Activated CD4-positive, alpha-beta T cell treated with anti-CD3 and anti-CD28 coated beads, Interleukin-2, amount 10 ng/mL, durations not matched to agents 7 days and 5 days (primary cell): ENCODE measurements at regions not wholly inside any gene's neighbourhood (a gene's known extent, or its start where the extent isn't known, plus 50 kb on each side); places are given as distances from the start of the nearest gene placed in this dataset.

Experiments
- CTCF ChIA-PET: fragments of 350-600 bp; sonication (Branson Sonifier 250); formaldehyde crosslinking; loops from one replicate; lab custom pipeline; 2021; ENCODE audit warnings: antibody characterized with exemption; lab: Charles Lee
- POLR2A ChIA-PET: fragments of 350-600 bp; sonication (Branson Sonifier 250); formaldehyde crosslinking; loops from one replicate; lab custom pipeline; 2021; ENCODE audit warnings: antibody characterized with exemption; lab: Charles Lee
- DNase-seq: peaks from one replicate; pipeline ENCODE4 v3.0.0-alpha.2; 2020
- H3K27ac Mint-ChIP-seq: one replicate; pipeline ENCODE4 v1.8.0; 2021; ENCODE audit warnings: mild to moderate bottlenecking, moderate library complexity, mixed read lengths
- H3K27me3 Mint-ChIP-seq: one replicate; pipeline ENCODE4 v1.8.0; 2021; ENCODE audit warnings: mixed read lengths
- H3K36me3 Mint-ChIP-seq: one replicate; pipeline ENCODE4 v1.8.0; 2021; ENCODE audit warnings: low read depth, mixed read lengths
- H3K4me1 Mint-ChIP-seq: one replicate; pipeline ENCODE4 v1.8.0; 2021; ENCODE audit warnings: mixed read lengths
- H3K4me3 Mint-ChIP-seq: one replicate; pipeline ENCODE4 v1.8.0; 2021; ENCODE audit warnings: mild to moderate bottlenecking, moderate library complexity, mixed read lengths
- H3K9me3 Mint-ChIP-seq: one replicate; pipeline ENCODE4 v1.8.0; 2021; ENCODE audit warnings: mixed read lengths

DNA sequence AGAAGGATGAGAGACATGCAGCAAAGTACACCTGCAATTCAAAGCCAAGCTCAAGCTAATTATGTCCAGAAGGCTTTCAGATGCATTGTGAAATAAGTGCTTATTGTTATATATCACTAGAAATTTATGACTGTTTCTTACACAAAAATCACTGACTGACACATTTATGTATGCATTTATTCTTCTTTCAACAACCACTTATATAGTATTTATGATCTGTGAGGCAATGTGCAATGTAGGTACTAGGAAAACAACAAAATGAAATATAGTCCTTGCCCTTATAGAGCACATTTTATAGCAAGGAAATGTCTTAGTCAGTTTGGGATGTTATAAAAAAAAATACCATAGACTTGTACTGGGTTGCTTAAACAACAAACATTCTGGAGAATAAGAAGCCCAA lies 167.6 kb downstream of the YIPF5 start:
- POLR2A ChIA-PET, result no interaction called here
- Mint-ChIP-seq H3K36me3 (no peaks in the 10 kb centered on the region), H3K4me3 (no peak overlapping the region), H3K4me1 (no peaks in the 10 kb centered on the region), H3K27me3 (peaks cover 2% of the 10 kb centered on the region), H3K27ac (no peak overlapping the region), H3K9me3 (no peaks in the 10 kb centered on the region)
- CTCF ChIA-PET, result no interaction called here
- DNase-seq, result no peak

DNA sequence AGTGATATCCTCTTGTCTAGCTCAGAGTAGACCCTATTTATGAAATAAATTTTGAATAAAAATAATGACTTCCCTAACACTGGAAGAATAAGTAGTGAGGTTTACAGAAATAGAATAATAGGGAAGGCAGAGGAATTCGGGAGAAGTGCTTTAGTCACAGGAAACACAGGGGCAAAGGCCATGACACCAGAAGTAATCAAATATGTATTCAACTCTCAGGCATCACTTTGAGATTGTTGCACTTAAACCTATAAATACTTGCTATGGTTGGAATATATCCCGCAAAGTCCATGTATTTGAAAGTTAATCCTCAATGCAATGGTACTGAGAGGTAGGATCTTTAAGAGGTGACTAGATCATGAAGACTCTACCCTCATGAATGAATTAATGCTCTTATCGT lies 166.8 kb downstream of the YIPF5 start:
- ChIA-PET POLR2A (no interaction called here), CTCF (no interaction called here)
- Mint-ChIP-seq H3K4me3 (no peak overlapping the region), H3K9me3 (no peaks in the 10 kb centered on the region), H3K36me3 (no peaks in the 10 kb centered on the region), H3K4me1 (no peaks in the 10 kb centered on the region), H3K27me3 (peaks cover 2% of the 10 kb centered on the region), H3K27ac (no peak overlapping the region)
- DNase-seq, result no peak

DNA sequence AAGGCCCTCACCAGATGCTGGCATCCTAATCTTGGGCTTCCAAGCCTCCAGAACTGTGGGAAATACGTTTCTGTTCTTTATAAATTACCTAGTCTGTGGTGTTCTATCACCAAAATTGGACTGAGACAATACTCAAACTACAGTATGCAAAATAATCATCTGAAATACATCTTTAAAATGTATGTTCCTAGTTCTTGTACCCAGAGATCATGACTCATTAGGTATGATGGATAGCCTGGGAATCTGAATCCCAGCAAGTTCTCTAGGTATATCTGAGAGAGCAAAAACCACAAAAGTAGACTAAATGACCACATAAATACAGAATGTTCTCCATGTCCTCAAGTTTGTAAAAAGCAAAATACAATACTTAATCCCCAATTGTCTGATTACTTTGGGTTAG lies 166.3 kb downstream of the YIPF5 start:
- Mint-ChIP-seq H3K27ac (no peak overlapping the region), H3K4me1 (no peaks in the 10 kb centered on the region), H3K27me3 (peaks cover 2% of the 10 kb centered on the region), H3K36me3 (no peaks in the 10 kb centered on the region), H3K4me3 (no peak overlapping the region), H3K9me3 (no peaks in the 10 kb centered on the region)
- ChIA-PET CTCF (no interaction called here), POLR2A (no interaction called here)
- DNase-seq, result no peak

DNA sequence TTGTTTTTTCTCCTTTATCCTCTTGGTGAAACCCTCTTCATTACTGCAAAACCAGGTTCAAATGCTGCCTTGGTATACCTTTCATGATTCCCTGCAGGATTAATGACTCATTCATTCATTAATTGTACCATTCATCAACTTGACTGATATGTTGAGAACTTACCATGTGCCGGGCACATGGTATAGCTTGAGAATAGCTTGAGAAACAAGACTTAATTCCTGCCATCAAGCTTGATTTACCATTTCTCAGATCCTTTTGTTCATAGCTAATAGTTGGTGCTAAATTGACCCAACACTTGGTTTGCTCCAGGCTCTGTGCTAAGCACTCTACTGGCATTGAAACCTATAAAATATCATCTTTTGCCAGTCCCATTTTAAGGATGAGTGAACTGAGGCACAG lies 165.7 kb downstream of the YIPF5 start:
- H3K4me3 Mint-ChIP-seq, result no peak overlapping the region
- H3K27me3 Mint-ChIP-seq, result peaks cover 2% of the 10 kb centered on the region
- H3K4me1 Mint-ChIP-seq, result no peaks in the 10 kb centered on the region
- DNase-seq, result no peak
- H3K27ac Mint-ChIP-seq, result no peak overlapping the region
- POLR2A ChIA-PET, result no interaction called here
- CTCF ChIA-PET, result interaction anchor here (1.1 kb wide), 1 partner anchor 21 kb away, joined by 3 read pairs; no protein-coding TSS in a partner anchor
- no peaks in the 10 kb centered on the region for H3K36me3 Mint-ChIP-seq
- no peaks in the 10 kb centered on the region for H3K9me3 Mint-ChIP-seq

DNA sequence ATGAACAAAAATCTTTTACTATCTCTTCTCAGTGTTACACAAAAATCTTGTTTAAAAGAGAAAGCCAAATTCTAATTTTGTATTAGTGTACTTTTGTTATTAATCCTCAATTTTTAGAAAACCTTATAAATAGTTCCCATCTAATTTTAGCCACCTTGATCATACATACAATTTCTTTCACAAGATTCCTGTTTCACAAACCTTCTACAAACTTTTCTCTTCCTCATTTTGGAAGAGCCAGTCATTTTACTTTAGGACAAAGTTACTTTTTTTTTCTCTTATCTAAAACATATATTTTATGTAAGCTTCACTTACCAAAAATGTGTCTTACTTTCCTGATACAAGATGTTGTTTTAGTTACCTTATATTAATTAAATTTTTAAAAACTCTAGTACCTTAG lies 161.3 kb downstream of the YIPF5 start:
- Mint-ChIP-seq H3K27ac (no peak overlapping the region), H3K4me3 (no peak overlapping the region), H3K4me1 (no peaks in the 10 kb centered on the region), H3K27me3 (peaks cover 3% of the 10 kb centered on the region), H3K36me3 (no peaks in the 10 kb centered on the region), H3K9me3 (peaks cover 11% of the 10 kb centered on the region)
- ChIA-PET POLR2A (no interaction called here), CTCF (no interaction called here)
- no peak for DNase-seq

DNA sequence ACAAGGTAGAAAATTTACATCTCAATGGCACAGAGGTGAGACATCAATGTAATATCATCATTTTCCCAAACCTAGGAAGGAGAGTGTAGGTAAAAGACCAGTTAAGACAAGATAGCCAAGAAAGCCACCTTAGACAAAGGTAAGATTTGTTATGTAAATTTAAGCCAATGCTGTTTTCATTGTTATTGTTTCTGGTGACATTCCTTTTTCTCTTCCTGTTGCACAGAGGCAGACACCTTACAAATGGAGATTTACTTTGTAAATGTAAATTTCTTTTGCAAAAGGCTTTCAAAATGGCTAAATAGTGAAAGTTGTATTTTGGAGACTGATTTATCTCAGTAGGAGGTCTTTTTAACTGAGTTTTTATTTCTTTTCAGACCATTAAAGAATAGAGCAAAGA lies 159.1 kb downstream of the YIPF5 start:
- peaks cover 2% of the 10 kb centered on the region for H3K27me3 Mint-ChIP-seq
- ChIA-PET CTCF (no interaction called here), POLR2A (no interaction called here)
- H3K4me1 Mint-ChIP-seq, result no peaks in the 10 kb centered on the region
- no peak overlapping the region for H3K4me3 Mint-ChIP-seq
- no peaks in the 10 kb centered on the region for H3K36me3 Mint-ChIP-seq
- no peak for DNase-seq
- H3K27ac Mint-ChIP-seq, result no peak overlapping the region
- H3K9me3 Mint-ChIP-seq, result peaks cover 13% of the 10 kb centered on the region

DNA sequence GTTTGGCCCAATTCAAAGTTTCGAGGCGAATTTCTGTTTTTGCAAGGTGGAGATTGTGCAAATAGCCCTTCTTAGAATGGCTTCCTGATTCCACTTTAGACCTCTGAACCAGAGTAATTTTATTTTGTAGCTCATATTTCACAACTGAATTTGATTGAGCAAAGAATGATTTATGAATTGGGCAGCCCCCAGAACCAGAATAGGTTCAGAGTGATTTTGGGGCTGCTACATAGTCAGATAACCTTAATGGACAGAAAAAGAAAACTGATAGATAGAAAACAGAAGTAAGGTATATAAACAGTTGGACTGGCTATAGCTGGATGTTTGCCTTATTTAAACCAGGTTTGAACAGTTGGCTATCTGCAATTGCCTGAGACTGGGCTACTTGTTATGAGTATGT lies 156.6 kb downstream of the YIPF5 start:
- H3K27ac Mint-ChIP-seq, result no peak overlapping the region
- no peak for DNase-seq
- H3K4me3 Mint-ChIP-seq, result no peak overlapping the region
- H3K36me3 Mint-ChIP-seq, result no peaks in the 10 kb centered on the region
- H3K4me1 Mint-ChIP-seq, result no peaks in the 10 kb centered on the region
- peaks cover 13% of the 10 kb centered on the region for H3K9me3 Mint-ChIP-seq
- H3K27me3 Mint-ChIP-seq, result peaks cover 5% of the 10 kb centered on the region
- ChIA-PET POLR2A (no interaction called here), CTCF (interaction anchor here (1.6 kb wide), 1 partner anchor 46 kb away, joined by 3 read pairs; no protein-coding TSS in a partner anchor)

DNA sequence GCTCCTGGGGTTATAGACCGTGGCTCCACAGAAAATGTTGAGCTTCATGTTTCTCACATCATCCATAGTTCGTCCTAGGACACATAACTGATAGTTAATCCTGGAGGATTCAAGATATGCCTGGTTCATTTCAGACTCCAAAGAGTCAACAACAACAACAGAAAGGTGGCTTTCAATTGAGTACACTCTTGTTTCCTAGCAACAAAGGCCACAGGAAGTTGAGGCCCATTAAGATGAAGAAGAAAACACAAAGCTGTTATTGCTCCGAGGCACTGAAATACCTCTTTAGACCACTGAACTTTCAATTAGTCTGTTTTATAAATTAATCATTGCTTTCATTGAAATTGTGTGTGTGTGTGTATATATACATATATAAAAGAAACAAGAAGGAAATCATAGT lies 154.5 kb downstream of the YIPF5 start:
- ChIA-PET CTCF (no interaction called here), POLR2A (no interaction called here)
- Mint-ChIP-seq H3K4me1 (no peaks in the 10 kb centered on the region), H3K36me3 (no peaks in the 10 kb centered on the region), H3K27ac (no peak overlapping the region), H3K4me3 (no peak overlapping the region), H3K9me3 (peaks cover 8% of the 10 kb centered on the region), H3K27me3 (peaks cover 3% of the 10 kb centered on the region)
- DNase-seq, result no peak

DNA sequence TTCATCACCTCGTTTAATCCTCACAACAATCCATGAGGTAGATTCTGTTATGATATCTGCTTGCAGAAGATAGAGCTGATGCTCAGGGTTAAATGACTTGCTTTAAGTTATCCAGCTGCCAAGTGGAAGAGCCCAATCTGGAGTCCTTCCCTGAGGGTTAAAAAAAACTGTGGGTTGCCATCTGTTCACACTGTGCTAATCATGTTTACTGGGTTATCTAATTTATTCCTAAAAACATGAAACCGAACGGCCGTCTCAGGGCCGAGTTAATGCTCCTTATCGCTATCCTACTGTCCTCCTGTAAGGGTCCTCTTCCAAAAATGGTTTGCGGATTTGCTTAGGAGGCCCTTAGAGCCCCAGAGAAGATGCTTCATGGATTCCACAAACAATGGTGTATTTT lies 153.3 kb downstream of the YIPF5 start:
- Mint-ChIP-seq H3K4me1 (no peaks in the 10 kb centered on the region), H3K9me3 (peaks cover 7% of the 10 kb centered on the region), H3K27me3 (peaks cover 3% of the 10 kb centered on the region), H3K4me3 (no peak overlapping the region), H3K36me3 (no peaks in the 10 kb centered on the region), H3K27ac (no peak overlapping the region)
- no peak for DNase-seq
- ChIA-PET POLR2A (no interaction called here), CTCF (no interaction called here)

DNA sequence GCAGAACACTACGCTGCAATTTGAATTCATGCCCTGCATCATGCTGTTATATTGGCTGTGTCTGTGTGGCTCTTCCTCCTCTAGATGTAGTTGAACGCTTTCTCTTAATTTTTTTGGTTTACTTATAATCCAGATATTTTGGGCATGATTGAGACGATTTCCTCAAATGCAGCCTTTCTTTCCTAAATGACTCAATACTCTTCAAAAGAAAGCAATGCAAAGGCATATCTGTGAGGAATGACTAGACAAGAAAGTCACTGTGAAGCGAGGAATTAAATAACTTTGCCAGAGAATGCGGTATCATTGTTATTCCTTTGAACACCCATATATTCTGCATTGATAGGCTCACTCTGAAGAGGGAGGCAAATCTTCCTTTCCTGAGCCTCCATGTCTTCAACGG lies 152.8 kb downstream of the YIPF5 start:
- Mint-ChIP-seq H3K36me3 (no peaks in the 10 kb centered on the region), H3K4me3 (no peak overlapping the region), H3K27me3 (peaks cover 3% of the 10 kb centered on the region), H3K4me1 (no peaks in the 10 kb centered on the region), H3K9me3 (peaks cover 7% of the 10 kb centered on the region), H3K27ac (no peak overlapping the region)
- no peak for DNase-seq
- ChIA-PET CTCF (no interaction called here), POLR2A (no interaction called here)

DNA sequence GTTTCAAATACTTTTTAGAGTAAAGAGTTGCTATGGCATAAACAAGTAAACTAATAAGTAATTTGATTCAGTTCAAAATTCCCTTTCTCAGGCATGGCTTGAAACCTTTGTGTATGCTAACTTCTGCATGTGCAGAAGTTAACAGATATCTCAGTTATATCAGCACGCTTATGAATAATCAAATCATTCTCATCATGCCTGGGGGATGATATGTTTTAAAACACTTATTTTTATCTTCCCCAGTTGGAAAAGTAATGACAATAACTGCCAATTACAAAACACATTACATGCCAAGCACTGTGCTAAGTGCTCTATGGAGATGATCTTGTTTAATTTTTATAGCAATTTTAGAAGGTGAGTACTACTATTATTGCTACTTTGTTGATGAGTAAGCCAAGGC lies 146.4 kb downstream of the YIPF5 start:
- no peaks in the 10 kb centered on the region for H3K4me1 Mint-ChIP-seq
- peaks cover 4% of the 10 kb centered on the region for H3K9me3 Mint-ChIP-seq
- POLR2A ChIA-PET, result no interaction called here
- H3K4me3 Mint-ChIP-seq, result no peak overlapping the region
- CTCF ChIA-PET, result no interaction called here
- DNase-seq, result no peak
- H3K27ac Mint-ChIP-seq, result no peak overlapping the region
- no peaks in the 10 kb centered on the region for H3K27me3 Mint-ChIP-seq
- H3K36me3 Mint-ChIP-seq, result no peaks in the 10 kb centered on the region

DNA sequence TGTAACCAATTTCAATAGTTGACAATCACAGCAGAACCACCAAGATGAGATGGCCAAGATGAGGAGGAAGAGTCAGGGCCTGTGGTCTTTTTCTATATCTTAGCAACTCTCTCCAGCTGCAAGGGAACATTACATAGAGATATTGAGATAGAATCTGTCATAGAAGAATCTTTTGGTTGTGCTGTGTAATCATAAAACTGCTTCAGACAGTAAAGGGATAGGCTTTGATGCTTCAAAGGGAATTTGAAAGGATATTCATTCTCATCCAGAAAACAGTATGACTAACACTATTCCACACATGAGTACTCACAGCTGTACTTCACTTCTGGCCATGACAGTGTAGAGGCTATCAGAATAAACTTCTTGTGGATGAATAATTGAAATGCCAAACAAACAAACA lies 145.9 kb downstream of the YIPF5 start:
- no peak for DNase-seq
- Mint-ChIP-seq H3K4me3 (no peak overlapping the region), H3K9me3 (peaks cover 4% of the 10 kb centered on the region), H3K4me1 (no peaks in the 10 kb centered on the region), H3K27me3 (no peaks in the 10 kb centered on the region), H3K36me3 (no peaks in the 10 kb centered on the region), H3K27ac (no peak overlapping the region)
- CTCF ChIA-PET, result no interaction called here
- POLR2A ChIA-PET, result no interaction called here

DNA sequence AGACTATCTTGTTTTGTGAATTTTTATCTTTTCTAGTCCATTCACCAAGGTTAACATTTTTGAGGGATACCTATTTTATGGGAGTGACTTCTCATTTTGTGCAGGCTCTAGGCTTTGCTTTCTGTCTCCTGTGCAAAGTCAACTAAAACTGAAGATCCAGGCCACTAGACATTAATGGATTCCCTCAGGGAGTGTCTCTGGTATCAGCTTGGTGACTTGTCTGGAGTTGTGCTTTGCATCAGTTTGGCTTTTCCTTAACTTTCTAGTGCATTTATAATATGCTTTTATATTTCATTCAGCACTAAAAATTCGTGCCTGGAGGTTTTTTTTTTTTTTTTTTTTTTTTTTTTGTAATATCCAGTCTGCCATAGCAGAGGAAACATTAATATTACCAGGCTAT lies 144.2 kb downstream of the YIPF5 start:
- POLR2A ChIA-PET, result no interaction called here
- Mint-ChIP-seq H3K27me3 (no peaks in the 10 kb centered on the region), H3K27ac (no peak overlapping the region), H3K4me1 (no peaks in the 10 kb centered on the region), H3K36me3 (no peaks in the 10 kb centered on the region), H3K9me3 (peaks cover 2% of the 10 kb centered on the region), H3K4me3 (no peak overlapping the region)
- no peak for DNase-seq
- CTCF ChIA-PET, result no interaction called here

DNA sequence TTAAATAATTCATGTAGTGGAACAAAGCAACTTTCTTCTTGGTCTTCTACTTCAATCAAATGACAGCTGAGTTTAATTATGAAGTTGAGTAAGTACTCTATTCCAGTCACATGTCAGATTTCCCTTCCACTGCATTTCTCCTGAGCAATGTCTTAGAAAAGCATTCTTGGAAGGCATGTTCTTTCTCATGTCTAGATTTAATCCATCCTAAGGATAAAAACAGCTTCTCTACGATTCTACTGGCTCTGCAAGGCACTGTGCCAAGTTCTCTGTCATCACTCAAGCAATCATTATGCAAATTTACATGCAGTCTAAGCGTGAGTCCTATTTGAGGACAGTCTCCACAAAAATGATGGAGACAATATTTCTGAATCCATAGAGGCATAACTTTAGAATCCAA lies 142.4 kb downstream of the YIPF5 start:
- no peaks in the 10 kb centered on the region for H3K27me3 Mint-ChIP-seq
- H3K27ac Mint-ChIP-seq, result no peak overlapping the region
- no peaks in the 10 kb centered on the region for H3K36me3 Mint-ChIP-seq
- H3K4me3 Mint-ChIP-seq, result no peak overlapping the region
- CTCF ChIA-PET, result no interaction called here
- no peak for DNase-seq
- H3K4me1 Mint-ChIP-seq, result no peaks in the 10 kb centered on the region
- no peaks in the 10 kb centered on the region for H3K9me3 Mint-ChIP-seq
- POLR2A ChIA-PET, result no interaction called here
